NCI-H1092 treated with DMSO at 0.1 percent for 48 hours (cell line): ENCODE measurements at regions not wholly inside any gene's neighbourhood (a gene's known extent, or its start where the extent isn't known, plus 50 kb on each side); places are given as distances from the start of the nearest gene placed in this dataset.
"Not testable (repeated sequence)": the region's sequence is repeated elsewhere in the genome, so short reads cannot be mapped to it uniquely, and the experiment has no call there.

Experiments used
- DNase-seq: peaks from one replicate; lab custom pipeline; 2025; lab: John Stamatoyannopoulos, UW

- no peak for DNase-seq
Observed at GRCh38 chr12:84047881-84048280, 864.7 kb downstream of the SLC6A15 start.

GRCh38 chr12:84046859-84047258, 865.7 kb downstream of the SLC6A15 start:
- no peak for DNase-seq

- DNase-seq, result no peak
Observed at GRCh38 chr12:84043355-84043754, 869.2 kb downstream of the SLC6A15 start.

- DNase-seq, result no peak
Observed at GRCh38 chr12:84038242-84038641, 874.4 kb downstream of the SLC6A15 start.

- no peak for DNase-seq
Observed at GRCh38 chr12:84036912-84037311, 875.7 kb downstream of the SLC6A15 start.

- DNase-seq, result no peak
Observed at GRCh38 chr12:84035766-84036165, 876.8 kb downstream of the SLC6A15 start.

GRCh38 chr12:84034871-84035270, 877.7 kb downstream of the SLC6A15 start:
- no peak for DNase-seq

GRCh38 chr12:84033162-84033561, 879.4 kb downstream of the SLC6A15 start:
- no peak for DNase-seq

- DNase-seq, result not testable (repeated sequence)
Observed at GRCh38 chr12:84018556-84019179, 893.9 kb downstream of the SLC6A15 start.

GRCh38 chr12:84016956-84017355, 895.6 kb downstream of the SLC6A15 start:
- no peak for DNase-seq

GRCh38 chr12:83997423-83997822, 915.2 kb downstream of the SLC6A15 start:
- no peak for DNase-seq

- no peak for DNase-seq
Observed at GRCh38 chr12:83996671-83997070, 915.9 kb downstream of the SLC6A15 start.

GRCh38 chr12:83985084-83985483, 927.5 kb downstream of the SLC6A15 start:
- DNase-seq, result peak; percentile 22

GRCh38 chr12:83980398-83980797, 932.2 kb downstream of the SLC6A15 start:
- DNase-seq, result no peak

- DNase-seq, result no peak
Observed at GRCh38 chr12:83979785-83980184, 932.8 kb downstream of the SLC6A15 start.

- DNase-seq, result no peak
Observed at GRCh38 chr12:83971781-83972180, 940.8 kb downstream of the SLC6A15 start.

- DNase-seq, result no peak
Observed at GRCh38 chr12:83960767-83961166, 951.8 kb downstream of the SLC6A15 start.

GRCh38 chr12:83958997-83959396, 953.6 kb downstream of the SLC6A15 start:
- no peak for DNase-seq

GRCh38 chr12:83954956-83955601, 957.5 kb downstream of the SLC6A15 start:
- no peak for DNase-seq

- no peak for DNase-seq
Observed at GRCh38 chr12:83954071-83954789, 958.4 kb downstream of the SLC6A15 start.

- no peak for DNase-seq
Observed at GRCh38 chr12:83945871-83946270, 966.7 kb downstream of the SLC6A15 start.

GRCh38 chr12:83939718-83940117, 972.9 kb downstream of the SLC6A15 start:
- DNase-seq, result no peak

- no peak for DNase-seq
Observed at GRCh38 chr12:83933615-83934014, 979.0 kb downstream of the SLC6A15 start.
